Nephron progenitor cell (in vitro differentiated cells): ENCODE measurements at regions not wholly inside any gene's neighbourhood (a gene's known extent, or its start where the extent isn't known, plus 50 kb on each side); places are given as distances from the start of the nearest gene placed in this dataset.

Experiments
- DNase-seq: peaks from one replicate; pipeline ENCODE4 v3.0.0; 2021
- H3K27ac Mint-ChIP-seq: 2 replicates; pipeline ENCODE4 v1.8.0; 2021; ENCODE audit warnings: mild to moderate bottlenecking, moderate library complexity, mixed read lengths
- H3K27me3 Mint-ChIP-seq: 2 replicates; pipeline ENCODE4 v1.8.0; 2021; ENCODE audit warnings: mild to moderate bottlenecking, low read depth, mixed read lengths; ENCODE audit not compliant: poor library complexity
- H3K36me3 Mint-ChIP-seq: 2 replicates; pipeline ENCODE4 v1.8.0; 2021; ENCODE audit warnings: low read depth, mixed read lengths
- H3K4me1 Mint-ChIP-seq: 2 replicates; pipeline ENCODE4 v1.8.0; 2021; ENCODE audit warnings: mixed read lengths
- H3K4me3 Mint-ChIP-seq: 2 replicates; pipeline ENCODE4 v1.8.0; 2021; ENCODE audit warnings: mild to moderate bottlenecking, moderate library complexity, mixed read lengths
- H3K9me3 Mint-ChIP-seq: 2 replicates; pipeline ENCODE4 v1.8.0; 2021; ENCODE audit warnings: mild to moderate bottlenecking, moderate library complexity, mixed read lengths
- TF ChIP-seq, protein P1 (sequence below): fragments of 200-600 bp; sonication (generic); IDR thresholded peaks from 2 replicates; pipeline ENCODE4 v1.5.0; 2021; ENCODE audit warnings: antibody characterized with exemption

DNA sequence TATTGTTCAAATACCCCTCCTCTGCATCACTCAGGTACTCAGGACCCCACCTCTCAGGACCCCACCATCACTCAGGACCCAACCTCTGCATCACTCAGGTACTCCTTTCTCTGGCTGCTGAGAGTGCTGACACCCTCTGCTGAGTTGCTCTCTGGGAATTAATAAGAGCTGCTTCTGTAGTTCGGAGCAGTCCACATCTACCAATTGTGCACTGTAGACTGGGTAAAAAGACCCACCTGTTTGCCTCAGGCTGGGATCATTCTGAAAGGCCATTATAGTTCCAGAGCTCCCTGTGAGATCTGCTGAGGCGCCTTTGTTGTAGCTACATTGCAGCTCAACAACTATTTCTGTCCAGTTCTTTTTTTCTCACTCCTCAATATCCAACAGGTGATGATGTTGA is 276.3 kb upstream of the MYOCD start:
- H3K4me3 Mint-ChIP-seq: no peak overlapping the region
- no peaks in the 10 kb centered on the region for H3K27me3 Mint-ChIP-seq
- H3K27ac Mint-ChIP-seq: no peak overlapping the region
- peaks cover 18% of the 10 kb centered on the region for H3K4me1 Mint-ChIP-seq
- DNase-seq: no peak
- TF ChIP-seq, protein P1, sequence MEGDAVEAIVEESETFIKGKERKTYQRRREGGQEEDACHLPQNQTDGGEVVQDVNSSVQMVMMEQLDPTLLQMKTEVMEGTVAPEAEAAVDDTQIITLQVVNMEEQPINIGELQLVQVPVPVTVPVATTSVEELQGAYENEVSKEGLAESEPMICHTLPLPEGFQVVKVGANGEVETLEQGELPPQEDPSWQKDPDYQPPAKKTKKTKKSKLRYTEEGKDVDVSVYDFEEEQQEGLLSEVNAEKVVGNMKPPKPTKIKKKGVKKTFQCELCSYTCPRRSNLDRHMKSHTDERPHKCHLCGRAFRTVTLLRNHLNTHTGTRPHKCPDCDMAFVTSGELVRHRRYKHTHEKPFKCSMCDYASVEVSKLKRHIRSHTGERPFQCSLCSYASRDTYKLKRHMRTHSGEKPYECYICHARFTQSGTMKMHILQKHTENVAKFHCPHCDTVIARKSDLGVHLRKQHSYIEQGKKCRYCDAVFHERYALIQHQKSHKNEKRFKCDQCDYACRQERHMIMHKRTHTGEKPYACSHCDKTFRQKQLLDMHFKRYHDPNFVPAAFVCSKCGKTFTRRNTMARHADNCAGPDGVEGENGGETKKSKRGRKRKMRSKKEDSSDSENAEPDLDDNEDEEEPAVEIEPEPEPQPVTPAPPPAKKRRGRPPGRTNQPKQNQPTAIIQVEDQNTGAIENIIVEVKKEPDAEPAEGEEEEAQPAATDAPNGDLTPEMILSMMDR: no peak
- H3K36me3 Mint-ChIP-seq: no peaks in the 10 kb centered on the region
- peaks cover under 1% of the 10 kb centered on the region for H3K9me3 Mint-ChIP-seq

DNA sequence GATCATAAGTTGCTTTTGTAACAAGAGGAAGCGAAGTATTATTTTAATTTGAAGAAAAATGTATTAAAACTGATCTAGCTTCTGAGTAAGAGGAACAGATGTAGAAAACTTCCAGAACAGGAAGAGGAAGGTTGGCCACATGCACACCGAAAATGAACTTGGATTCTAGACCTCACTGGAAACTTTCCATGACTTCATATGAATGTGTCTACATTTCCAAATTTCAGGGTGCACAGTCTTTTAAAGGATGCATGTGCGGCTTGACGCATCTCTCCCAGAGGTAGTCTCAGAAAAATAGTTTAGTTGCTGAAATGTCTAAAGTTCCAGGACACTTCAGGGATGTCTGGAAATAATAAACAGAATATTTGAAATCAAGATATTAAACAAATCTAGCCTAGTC is 275.1 kb upstream of the MYOCD start:
- Mint-ChIP-seq H3K27ac (no peak overlapping the region), H3K4me1 (peaks cover 23% of the 10 kb centered on the region)

DNA sequence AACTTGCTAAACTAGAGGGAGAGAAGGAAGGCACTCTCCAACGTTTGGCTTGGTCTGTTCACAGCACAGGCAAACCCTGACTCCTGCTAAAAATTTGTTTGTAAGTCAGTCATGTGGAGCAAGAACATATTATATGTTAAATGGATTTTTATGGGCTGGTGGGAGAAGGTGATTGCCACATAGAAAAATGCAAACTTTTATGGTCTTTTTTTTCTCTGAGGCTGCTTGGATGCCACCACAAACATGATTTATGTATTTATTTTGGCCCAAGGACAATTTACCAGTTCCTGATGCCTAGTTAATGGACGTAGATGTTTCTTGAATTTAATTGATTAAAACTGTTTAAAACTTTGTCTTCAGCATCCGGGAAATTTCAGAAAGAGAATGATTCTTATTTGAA is 274.2 kb upstream of the MYOCD start:
- Mint-ChIP-seq H3K9me3 (peaks cover 3% of the 10 kb centered on the region), H3K27me3 (no peaks in the 10 kb centered on the region), H3K27ac (no peak overlapping the region), H3K36me3 (no peaks in the 10 kb centered on the region), H3K4me1 (peaks cover 23% of the 10 kb centered on the region), H3K4me3 (no peak overlapping the region)
- TF ChIP-seq, protein P1: no peak
- DNase-seq: no peak

More for the DNA sequence above, 275.1 kb upstream of the MYOCD start:
- Mint-ChIP-seq H3K9me3 (no peaks in the 10 kb centered on the region), H3K4me3 (no peak overlapping the region), H3K27me3 (no peaks in the 10 kb centered on the region), H3K36me3 (no peaks in the 10 kb centered on the region)
- DNase-seq: no peak
- TF ChIP-seq, protein P1: no peak

DNA sequence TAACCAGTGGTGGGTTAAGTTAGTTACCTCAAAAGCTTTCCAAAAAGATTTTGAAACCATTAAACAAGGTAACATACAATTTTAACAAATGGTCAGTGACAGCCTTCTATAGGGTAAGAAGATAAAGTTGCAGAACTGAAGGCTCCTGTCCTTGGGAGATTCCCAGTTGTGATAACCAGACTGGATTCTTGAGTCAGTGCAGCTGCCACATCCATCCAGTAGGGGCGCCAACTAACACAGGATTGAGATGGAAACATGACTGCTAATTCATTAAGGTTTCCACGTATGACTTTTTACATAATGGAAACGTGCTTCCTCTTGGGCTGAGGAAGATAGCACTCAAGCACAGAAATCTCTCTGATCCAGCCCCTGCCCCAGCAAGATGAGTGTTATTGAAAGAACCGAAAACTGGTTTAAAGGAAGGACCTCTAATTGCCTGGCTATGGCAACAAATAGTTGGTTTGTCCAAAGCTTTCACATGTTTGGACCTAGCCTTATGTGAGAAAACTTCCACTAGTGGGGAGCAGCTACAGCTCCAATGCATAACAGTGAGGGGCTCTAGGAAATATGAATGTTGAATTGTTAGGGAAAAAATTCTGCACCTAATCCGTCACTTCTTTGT is 269.8 kb upstream of the MYOCD start:
- H3K4me1 Mint-ChIP-seq: peaks cover 41% of the 10 kb centered on the region
- no peak overlapping the region for H3K27ac Mint-ChIP-seq
- H3K4me3 Mint-ChIP-seq: no peak overlapping the region
- peaks cover 10% of the 10 kb centered on the region for H3K9me3 Mint-ChIP-seq
- no peaks in the 10 kb centered on the region for H3K36me3 Mint-ChIP-seq
- H3K27me3 Mint-ChIP-seq: no peaks in the 10 kb centered on the region
- peak; percentile 31 for DNase-seq
- TF ChIP-seq, protein P1: peak; percentile 41

DNA sequence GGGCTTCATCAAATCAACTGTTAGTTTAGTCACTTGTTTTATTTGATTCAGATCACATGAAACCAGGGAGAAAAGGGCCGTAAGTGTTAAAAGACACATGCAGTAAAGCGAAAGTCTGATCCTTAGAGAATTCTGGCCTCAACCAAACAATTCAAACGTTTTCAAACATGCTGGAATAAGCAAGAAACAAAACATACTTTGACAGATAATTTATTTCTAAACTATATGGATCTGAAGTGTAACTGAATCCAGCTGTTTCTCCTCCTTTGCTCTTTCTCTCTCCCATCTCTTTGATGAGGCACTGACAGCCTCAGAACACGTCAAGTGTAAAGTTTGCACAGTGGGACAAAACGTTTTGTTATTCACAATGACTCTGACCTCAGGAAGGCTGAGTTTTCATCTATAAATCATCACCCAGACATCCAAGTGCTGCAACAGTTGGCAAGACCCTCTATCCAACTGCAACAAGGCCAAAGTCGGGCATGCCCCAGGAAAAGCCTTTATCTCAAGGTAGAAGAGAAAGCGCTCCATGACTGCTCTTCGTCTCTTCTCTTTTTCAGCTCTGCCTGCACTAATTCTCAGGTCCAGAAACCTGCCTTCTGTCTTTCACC is 267.1 kb upstream of the MYOCD start:
- no peak for DNase-seq
- no peak overlapping the region for H3K4me3 Mint-ChIP-seq
- H3K9me3 Mint-ChIP-seq: peaks cover 10% of the 10 kb centered on the region
- H3K4me1 Mint-ChIP-seq: peaks cover 31% of the 10 kb centered on the region
- H3K27ac Mint-ChIP-seq: peak overlapping the region; percentile 30
- TF ChIP-seq, protein P1: no peak
- H3K36me3 Mint-ChIP-seq: no peaks in the 10 kb centered on the region
- H3K27me3 Mint-ChIP-seq: no peaks in the 10 kb centered on the region
